ENCODE measurements at regions not wholly inside any gene's neighbourhood (a gene's known extent, or its start where the extent isn't known, plus 50 kb on each side); places are given as distances from the start of the nearest gene placed in this dataset.

DNA sequence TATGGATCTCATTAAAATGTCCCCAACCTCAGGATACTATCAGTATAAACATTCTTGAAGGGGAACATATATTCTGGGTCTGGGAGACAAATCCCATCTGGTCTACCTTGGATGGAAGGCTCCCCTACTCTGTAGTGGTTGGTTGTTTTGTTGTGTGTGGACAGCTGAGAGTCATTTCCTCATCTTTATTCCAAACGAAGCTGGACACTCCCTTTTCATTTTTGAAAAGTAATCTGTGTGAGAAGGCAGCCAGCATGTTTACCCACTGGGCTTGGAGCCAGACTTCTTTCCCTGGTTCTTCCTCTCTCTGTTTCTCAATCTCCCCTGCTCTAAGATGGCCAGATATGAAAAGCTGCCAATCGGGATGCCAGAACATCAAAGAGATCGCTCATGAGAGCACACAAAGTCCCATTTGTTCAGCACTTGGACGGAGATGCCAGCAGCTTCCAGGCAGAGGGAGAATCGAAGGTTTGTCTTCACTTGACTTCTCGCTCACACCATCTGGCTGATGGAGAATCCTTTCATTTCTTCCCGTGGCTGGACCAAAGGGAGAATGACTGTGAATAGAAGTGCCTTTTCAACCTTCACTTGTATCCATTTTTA lies 108.1 kb upstream of the AGR3 start:
- peaks cover 27% of the 10 kb centered on the region for H3K4me1 ChIP-seq (replicated peaks)
- peak overlapping the region; percentile 80 for H3K27ac ChIP-seq
- H3K4me3 ChIP-seq = peak overlapping the region; percentile 26
- no peaks in the 10 kb centered on the region for H3K27me3 ChIP-seq (replicated peaks)
- H3K9me3 ChIP-seq (replicated peaks) = no peaks in the 10 kb centered on the region
- H3K36me3 ChIP-seq = no peaks in the 10 kb centered on the region
- DNase-seq (ENCODE audit: low read depth in 1 of 2, low spot score in 2 of 2) = peak; percentile 67 to 81

GRCh38 chr7:16991551-16991950 lies 109.8 kb upstream of the AGR3 start:
- no peak overlapping the region for H3K27ac ChIP-seq
- H3K27me3 ChIP-seq (replicated peaks) = no peaks in the 10 kb centered on the region
- H3K9me3 ChIP-seq (replicated peaks) = no peaks in the 10 kb centered on the region; the same call in 1 of the 2 replicates
- H3K4me3 ChIP-seq = no peak overlapping the region
- peaks cover 27% of the 10 kb centered on the region for H3K4me1 ChIP-seq (replicated peaks)
- H3K36me3 ChIP-seq = no peaks in the 10 kb centered on the region
- DNase-seq (ENCODE audit: low read depth in 1 of 2, low spot score in 2 of 2) = no peak

GRCh38 chr7:16993543-16993942 lies 111.8 kb upstream of the AGR3 start:
- no peak overlapping the region for H3K27ac ChIP-seq
- no peaks in the 10 kb centered on the region for H3K36me3 ChIP-seq
- no peak for DNase-seq (ENCODE audit: low read depth in 1 of 2, low spot score in 2 of 2)
- H3K4me1 ChIP-seq (replicated peaks) = peaks cover 27% of the 10 kb centered on the region
- no peak overlapping the region for H3K4me3 ChIP-seq
- no peaks in the 10 kb centered on the region; the same call in 1 of the 2 replicates for H3K9me3 ChIP-seq (replicated peaks)
- no peaks in the 10 kb centered on the region for H3K27me3 ChIP-seq (replicated peaks)

GRCh38 chr7:16998481-16999051 lies 116.8 kb upstream of the AGR3 start:
- Histone ChIP-seq H3K4me3 (no peak overlapping the region), H3K36me3 (no peaks in the 10 kb centered on the region), H3K27ac (no peak overlapping the region), H3K9me3 (replicated peaks) (no peaks in the 10 kb centered on the region; the same call in 1 of the 2 replicates), H3K27me3 (replicated peaks) (no peaks in the 10 kb centered on the region), H3K4me1 (replicated peaks) (no peaks in the 10 kb centered on the region)
- DNase-seq (ENCODE audit: low read depth in 1 of 2, low spot score in 2 of 2) = no peak

GRCh38 chr7:16999541-17000267 lies 117.9 kb upstream of the AGR3 start:
- no peaks in the 10 kb centered on the region for H3K4me1 ChIP-seq (replicated peaks)
- no peaks in the 10 kb centered on the region for H3K36me3 ChIP-seq
- H3K27me3 ChIP-seq (replicated peaks) = no peaks in the 10 kb centered on the region
- DNase-seq (ENCODE audit: low read depth in 1 of 2, low spot score in 2 of 2) = no peak
- H3K4me3 ChIP-seq = no peak overlapping the region
- no peak overlapping the region for H3K27ac ChIP-seq
- no peaks in the 10 kb centered on the region; the same call in 1 of the 2 replicates for H3K9me3 ChIP-seq (replicated peaks)

DNA sequence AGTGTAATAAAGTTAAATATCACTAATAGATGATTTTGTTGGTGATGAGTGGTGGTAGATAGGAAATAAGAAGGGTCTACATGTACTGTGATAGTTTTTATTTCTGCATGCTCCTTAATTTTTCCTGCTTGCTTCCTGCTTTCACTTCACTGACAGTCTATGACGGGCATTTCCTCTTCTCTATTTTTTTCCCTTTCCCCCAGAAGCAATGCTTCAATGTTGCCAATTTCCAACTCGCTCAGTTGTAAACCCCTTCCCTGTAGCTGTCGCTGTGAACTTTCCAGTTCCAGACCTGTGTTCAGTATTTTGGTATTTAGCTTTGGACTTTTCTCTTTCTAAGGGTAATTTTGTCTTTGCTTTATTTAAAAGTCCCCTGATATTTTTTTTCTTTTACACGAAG lies 123.5 kb upstream of the AGR3 start:
- H3K27me3 ChIP-seq (replicated peaks) = no peaks in the 10 kb centered on the region
- DNase-seq (ENCODE audit: low read depth in 1 of 2, low spot score in 2 of 2) = no peak
- no peak overlapping the region for H3K4me3 ChIP-seq
- no peaks in the 10 kb centered on the region for H3K9me3 ChIP-seq (replicated peaks)
- no peaks in the 10 kb centered on the region for H3K36me3 ChIP-seq
- H3K27ac ChIP-seq = no peak overlapping the region
- peaks cover 14% of the 10 kb centered on the region for H3K4me1 ChIP-seq (replicated peaks)

- Histone ChIP-seq H3K9me3 (replicated peaks) (no peaks in the 10 kb centered on the region), H3K4me3 (no peak overlapping the region), H3K27ac (no peak overlapping the region), H3K36me3 (no peaks in the 10 kb centered on the region), H3K27me3 (replicated peaks) (no peaks in the 10 kb centered on the region), H3K4me1 (replicated peaks) (peaks cover 20% of the 10 kb centered on the region)
- DNase-seq (ENCODE audit: low read depth in 1 of 2, low spot score in 2 of 2) = no peak
Observed at GRCh38 chr7:17007841-17008240, 126.1 kb upstream of the AGR3 start.

- H3K27ac ChIP-seq = no peak overlapping the region
- no peaks in the 10 kb centered on the region for H3K9me3 ChIP-seq (replicated peaks)
- no peak for DNase-seq (ENCODE audit: low read depth in 1 of 2, low spot score in 2 of 2)
- H3K36me3 ChIP-seq = no peaks in the 10 kb centered on the region
- H3K27me3 ChIP-seq (replicated peaks) = no peaks in the 10 kb centered on the region
- no peak overlapping the region for H3K4me3 ChIP-seq
- peaks cover 20% of the 10 kb centered on the region for H3K4me1 ChIP-seq (replicated peaks)
Observed at GRCh38 chr7:17009007-17009719, 127.4 kb upstream of the AGR3 start.

DNA sequence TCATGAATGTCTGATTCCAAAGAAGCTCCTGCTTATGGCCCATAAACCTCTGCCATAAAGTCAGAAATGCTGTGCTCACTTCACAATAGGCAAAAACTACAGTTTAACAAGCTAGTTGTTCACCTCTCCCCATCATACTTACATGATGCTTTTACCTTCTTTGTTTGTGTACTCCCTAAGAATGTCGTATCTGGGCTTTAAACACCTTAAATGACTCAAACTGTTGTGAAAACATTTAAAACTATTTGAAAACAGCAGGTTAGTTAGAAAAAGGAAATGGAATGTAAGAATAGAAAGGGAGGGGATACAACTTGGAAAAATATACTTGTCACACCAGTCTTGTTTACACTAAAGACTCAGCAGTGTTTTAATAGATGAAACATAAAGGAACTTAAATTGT lies 128.2 kb upstream of the AGR3 start:
- no peak for DNase-seq (ENCODE audit: low read depth in 1 of 2, low spot score in 2 of 2)
- no peaks in the 10 kb centered on the region for H3K27me3 ChIP-seq (replicated peaks)
- no peaks in the 10 kb centered on the region for H3K36me3 ChIP-seq
- no peak overlapping the region for H3K27ac ChIP-seq
- H3K9me3 ChIP-seq (replicated peaks) = no peaks in the 10 kb centered on the region
- H3K4me1 ChIP-seq (replicated peaks) = peaks cover 24% of the 10 kb centered on the region
- no peak overlapping the region for H3K4me3 ChIP-seq

- no peaks in the 10 kb centered on the region for H3K36me3 ChIP-seq
- H3K27me3 ChIP-seq (replicated peaks) = no peaks in the 10 kb centered on the region
- H3K4me3 ChIP-seq = no peak overlapping the region
- no peak for DNase-seq (ENCODE audit: low read depth in 1 of 2, low spot score in 2 of 2)
- no peak overlapping the region for H3K27ac ChIP-seq
- peaks cover 33% of the 10 kb centered on the region for H3K4me1 ChIP-seq (replicated peaks)
- H3K9me3 ChIP-seq (replicated peaks) = no peaks in the 10 kb centered on the region
Observed at GRCh38 chr7:17010637-17011300, 129.0 kb upstream of the AGR3 start.

- no peak for DNase-seq (ENCODE audit: low read depth in 1 of 2, low spot score in 2 of 2)
Observed at GRCh38 chr7:17013204-17013603, 131.4 kb upstream of the AGR3 start.

DNA sequence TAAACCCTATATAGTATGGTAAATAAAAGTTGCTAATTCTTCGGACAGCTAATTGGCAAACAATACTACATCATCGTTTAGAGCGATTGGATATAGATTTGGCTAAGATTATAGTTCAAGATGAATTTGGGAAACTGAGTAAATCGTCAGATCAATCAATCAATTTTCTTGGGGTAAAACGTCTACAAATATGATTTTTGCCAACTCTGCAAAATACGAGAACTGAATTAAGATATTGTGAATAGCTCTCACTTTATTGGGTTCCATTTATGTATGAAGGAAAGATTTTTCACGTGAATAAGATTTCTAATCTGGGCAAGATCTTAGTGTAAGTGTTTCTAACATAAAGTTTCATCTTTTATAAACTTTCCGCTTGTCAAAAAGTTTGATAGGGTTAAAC lies 132.9 kb upstream of the AGR3 start:
- Histone ChIP-seq H3K9me3 (replicated peaks) (no peaks in the 10 kb centered on the region), H3K4me1 (replicated peaks) (peaks cover 32% of the 10 kb centered on the region), H3K27me3 (replicated peaks) (no peaks in the 10 kb centered on the region), H3K36me3 (no peaks in the 10 kb centered on the region), H3K4me3 (no peak overlapping the region), H3K27ac (peak overlapping the region; percentile 78)
- DNase-seq (ENCODE audit: low read depth in 1 of 2, low spot score in 2 of 2) = no peak

More at GRCh38 chr7:17013204-17013603, 131.4 kb upstream of the AGR3 start:
- H3K27me3 ChIP-seq (replicated peaks) = no peaks in the 10 kb centered on the region
- no peak overlapping the region for H3K27ac ChIP-seq
- H3K9me3 ChIP-seq (replicated peaks) = no peaks in the 10 kb centered on the region
- no peak overlapping the region for H3K4me3 ChIP-seq
- no peaks in the 10 kb centered on the region for H3K36me3 ChIP-seq
- peaks cover 37% of the 10 kb centered on the region for H3K4me1 ChIP-seq (replicated peaks)

DNA sequence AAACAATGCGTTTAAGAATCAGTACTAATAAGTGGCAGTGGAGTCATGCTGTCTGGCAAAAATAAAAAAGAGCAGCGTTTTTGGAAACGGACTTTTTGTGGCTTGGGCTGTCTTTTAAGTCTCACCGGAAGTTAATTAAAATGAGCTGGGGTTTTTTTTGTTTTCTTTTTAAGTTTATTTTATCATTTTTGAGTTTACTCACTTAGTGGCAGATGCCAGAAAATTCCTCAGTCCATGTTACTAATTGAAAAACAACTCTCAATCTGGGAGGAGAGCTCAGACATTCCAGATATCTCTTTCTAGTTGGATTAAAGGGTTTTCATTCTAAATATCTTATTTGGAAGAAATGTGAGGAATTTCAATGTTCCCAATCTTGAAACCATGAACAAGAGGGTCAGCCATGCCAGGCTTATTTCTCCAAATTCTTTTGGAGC lies 133.8 kb upstream of the AGR3 start:
- H3K4me3 ChIP-seq = no peak overlapping the region
- no peaks in the 10 kb centered on the region for H3K36me3 ChIP-seq
- H3K27me3 ChIP-seq (replicated peaks) = no peaks in the 10 kb centered on the region
- H3K9me3 ChIP-seq (replicated peaks) = no peaks in the 10 kb centered on the region
- DNase-seq (ENCODE audit: low read depth in 1 of 2, low spot score in 2 of 2) = peak; percentile 57 to 93
- H3K27ac ChIP-seq = peak overlapping the region; percentile 78
- peaks cover 24% of the 10 kb centered on the region for H3K4me1 ChIP-seq (replicated peaks)
